NCI-H1092 (cell line): ENCODE measurements at regions not wholly inside any gene's neighbourhood (a gene's known extent, or its start where the extent isn't known, plus 50 kb on each side); places are given as distances from the start of the nearest gene placed in this dataset.
"Not testable (repeated sequence)": the region's sequence is repeated elsewhere in the genome, so short reads cannot be mapped to it uniquely, and the experiment has no call there.

Source experiments
- DNase-seq: peaks from one replicate; lab custom pipeline; 2025; lab: John Stamatoyannopoulos, UW

- no peak for DNase-seq
Observed at GRCh38 chr2:57180042-57180567, 866.5 kb upstream of the VRK2 start.

GRCh38 chr2:57180678-57181077 lies 865.9 kb upstream of the VRK2 start:
- DNase-seq = no peak

- DNase-seq = no peak
Observed at GRCh38 chr2:57181315-57182038, 865.1 kb upstream of the VRK2 start.

- no peak for DNase-seq
Observed at GRCh38 chr2:57182916-57183315, 863.7 kb upstream of the VRK2 start.

DNA sequence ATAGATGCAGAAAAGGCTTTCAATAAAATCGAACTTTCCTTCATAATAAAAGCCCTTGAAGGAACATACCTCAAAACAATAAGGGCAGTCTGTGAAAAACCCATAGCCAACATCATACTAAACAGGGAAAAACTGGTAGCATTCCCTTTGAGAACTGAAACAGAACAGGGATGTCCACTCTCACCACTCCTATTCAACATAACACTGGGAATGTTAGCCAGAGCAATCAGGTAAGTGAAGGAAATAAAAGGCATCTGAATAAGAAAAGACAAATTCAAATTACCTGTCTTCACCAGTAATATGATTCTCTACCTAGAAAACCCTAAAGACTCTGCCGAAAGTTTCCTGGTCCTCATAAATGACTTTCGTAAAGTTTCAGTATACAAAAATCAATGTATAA lies 861.0 kb upstream of the VRK2 start:
- no peak for DNase-seq

GRCh38 chr2:57190007-57190406 lies 856.6 kb upstream of the VRK2 start:
- DNase-seq = no peak

DNA sequence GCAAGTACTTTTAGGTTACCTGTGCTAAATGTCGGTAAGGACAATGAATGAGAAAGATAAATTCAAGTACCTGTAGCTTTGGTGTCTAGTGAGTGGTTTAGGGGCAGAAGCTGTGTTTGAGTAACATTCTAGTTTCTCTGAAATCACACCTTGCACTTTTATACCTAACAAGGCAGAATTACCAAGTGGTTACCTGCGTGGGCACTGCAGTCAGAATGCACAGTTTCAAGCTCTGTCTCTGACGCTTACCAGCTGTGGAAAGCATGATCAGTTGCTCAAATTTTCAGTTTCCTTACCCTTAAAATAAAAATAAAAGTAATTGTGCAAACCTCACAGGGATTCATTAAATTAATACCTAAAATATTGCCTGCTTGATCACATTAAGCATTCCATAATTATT lies 846.9 kb upstream of the VRK2 start:
- DNase-seq = no peak

GRCh38 chr2:57204364-57204763 lies 842.2 kb upstream of the VRK2 start:
- no peak for DNase-seq

DNA sequence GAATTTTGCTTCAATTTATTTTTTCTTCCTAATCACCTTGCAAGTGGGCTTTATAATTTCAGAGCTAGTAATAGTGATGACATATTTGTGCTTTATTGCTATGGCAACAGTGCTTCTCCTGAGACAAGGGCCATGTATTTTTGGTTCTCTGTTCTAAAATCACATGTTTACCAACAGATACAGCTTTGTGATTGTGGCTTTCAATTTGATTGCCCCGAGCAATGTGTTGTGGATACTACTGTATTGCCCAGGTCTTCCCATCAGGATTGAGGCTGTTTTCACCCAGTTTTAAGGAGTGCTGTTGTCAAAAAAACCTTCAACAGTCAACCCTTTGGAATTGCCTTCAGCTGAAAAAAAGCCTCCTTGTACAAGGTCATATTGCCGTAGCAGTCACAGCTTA lies 841.4 kb upstream of the VRK2 start:
- no peak for DNase-seq

DNA sequence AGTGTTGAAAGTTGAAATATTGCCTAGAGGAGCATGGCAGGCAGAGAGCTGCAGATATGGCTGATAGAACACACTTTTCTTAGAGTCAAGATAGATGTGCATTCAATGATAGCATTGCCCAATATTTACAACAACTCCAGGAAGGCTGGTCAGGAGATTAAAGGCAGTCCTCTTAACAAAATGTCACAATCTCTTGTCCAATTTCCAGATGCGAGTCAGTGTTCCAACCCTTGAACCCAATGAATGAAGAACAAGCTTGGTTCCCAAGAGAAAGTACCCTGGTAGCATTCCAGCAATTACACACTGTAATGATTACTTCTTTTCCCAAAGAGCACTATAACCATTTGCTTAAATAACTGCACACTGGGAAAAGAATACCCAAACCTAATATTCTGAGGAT lies 839.4 kb upstream of the VRK2 start:
- DNase-seq = no peak

GRCh38 chr2:57209799-57210198 lies 836.8 kb upstream of the VRK2 start:
- DNase-seq = no peak

- no peak for DNase-seq
Observed at GRCh38 chr2:57210855-57211254, 835.8 kb upstream of the VRK2 start.

DNA sequence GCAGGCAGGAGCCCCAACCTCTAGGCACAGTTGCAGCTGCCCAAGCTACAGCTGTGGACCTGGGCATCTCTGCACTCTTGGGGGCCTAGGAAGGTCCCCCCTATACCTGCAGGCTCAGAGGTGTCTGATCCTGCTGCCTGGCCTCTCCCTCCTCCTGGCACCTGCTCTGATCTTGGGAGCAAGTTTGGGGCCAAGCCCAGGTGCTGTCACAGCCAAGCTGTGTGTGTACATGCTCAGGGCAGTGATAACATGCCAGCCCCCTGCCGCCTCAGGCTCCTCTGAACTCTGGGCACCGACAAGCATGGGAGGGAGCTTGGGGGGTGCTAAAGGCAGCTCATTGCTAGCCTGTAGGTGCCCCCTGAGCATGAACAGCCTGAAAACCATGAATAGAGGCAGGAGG lies 829.6 kb upstream of the VRK2 start:
- no peak for DNase-seq

DNA sequence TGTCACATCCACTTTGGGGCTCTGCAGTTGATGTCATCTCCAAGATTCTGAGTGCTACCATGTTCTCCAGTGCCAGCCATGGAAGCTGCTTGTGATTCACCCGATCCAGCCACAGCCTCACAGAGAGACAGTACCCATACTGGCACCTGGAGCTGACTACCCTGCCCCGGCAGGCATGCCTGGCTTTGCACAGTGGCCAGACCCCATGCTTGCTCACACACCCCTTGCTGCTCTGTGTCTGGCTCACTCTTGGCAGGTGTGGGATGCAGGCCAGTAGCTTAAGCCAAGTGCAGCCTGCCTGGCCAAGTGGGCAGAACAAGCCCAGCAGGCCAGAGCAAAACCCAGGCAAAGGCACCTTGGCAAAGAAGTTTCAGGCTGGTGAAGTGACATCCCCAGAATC lies 828.4 kb upstream of the VRK2 start:
- no peak for DNase-seq

DNA sequence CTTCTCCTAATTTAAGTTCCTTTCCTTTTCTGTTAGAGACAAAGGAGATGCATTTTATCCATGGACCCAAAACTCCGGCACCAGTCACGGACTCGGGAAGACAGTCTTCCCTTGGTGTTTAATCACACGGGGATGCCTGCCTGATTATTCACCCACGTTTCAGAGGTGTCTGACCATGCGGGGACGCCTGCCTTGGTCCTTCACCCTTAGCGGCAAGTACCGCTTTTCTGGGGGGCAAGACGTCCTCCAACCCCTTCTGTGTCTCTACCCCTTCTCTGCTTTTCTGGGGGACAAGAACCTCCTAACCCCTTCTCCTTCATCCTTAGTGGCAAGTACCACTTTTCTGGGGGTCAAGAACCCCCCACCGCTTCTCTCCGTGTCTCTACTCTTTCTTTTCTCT lies 816.9 kb upstream of the VRK2 start:
- DNase-seq = not testable (repeated sequence)

DNA sequence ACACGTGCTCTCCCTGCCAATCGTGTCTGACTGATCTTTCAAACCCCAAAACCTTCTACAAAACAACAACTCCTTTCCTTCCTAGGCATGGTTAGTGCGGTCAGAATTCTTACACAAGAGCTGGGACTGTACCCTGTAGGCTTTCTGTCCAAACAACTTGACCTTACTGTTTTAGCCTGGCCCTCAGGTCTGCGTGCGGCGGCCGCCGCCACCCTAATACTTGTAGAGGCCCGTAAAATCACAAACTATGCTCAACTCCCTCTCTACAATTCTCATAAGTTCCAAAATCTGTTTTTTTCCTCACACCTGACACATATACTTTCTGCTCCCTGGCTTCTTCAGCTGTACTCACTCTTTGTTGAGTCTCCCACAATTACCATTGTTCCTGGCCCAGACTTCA lies 814.3 kb upstream of the VRK2 start:
- not testable (repeated sequence) for DNase-seq

DNA sequence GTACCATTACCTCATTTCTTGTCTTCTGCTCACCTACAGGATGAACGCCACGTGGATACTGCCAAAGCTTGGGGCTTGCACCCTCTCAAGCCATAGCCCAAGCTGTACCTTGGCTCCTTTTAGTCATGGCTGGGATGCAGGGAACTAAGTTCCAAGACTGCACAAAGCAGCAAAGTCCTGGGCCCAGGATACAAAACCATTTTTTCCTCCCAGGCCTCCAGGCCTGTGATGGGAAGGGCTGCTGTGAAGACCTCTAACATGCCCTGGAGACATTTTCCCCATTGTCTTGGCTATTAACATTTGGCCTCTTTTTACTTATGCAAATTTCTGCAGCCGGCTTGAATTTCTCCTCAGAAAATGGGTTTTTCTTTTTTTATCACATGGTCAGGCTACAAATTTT lies 795.1 kb upstream of the VRK2 start:
- not testable (repeated sequence) for DNase-seq

DNA sequence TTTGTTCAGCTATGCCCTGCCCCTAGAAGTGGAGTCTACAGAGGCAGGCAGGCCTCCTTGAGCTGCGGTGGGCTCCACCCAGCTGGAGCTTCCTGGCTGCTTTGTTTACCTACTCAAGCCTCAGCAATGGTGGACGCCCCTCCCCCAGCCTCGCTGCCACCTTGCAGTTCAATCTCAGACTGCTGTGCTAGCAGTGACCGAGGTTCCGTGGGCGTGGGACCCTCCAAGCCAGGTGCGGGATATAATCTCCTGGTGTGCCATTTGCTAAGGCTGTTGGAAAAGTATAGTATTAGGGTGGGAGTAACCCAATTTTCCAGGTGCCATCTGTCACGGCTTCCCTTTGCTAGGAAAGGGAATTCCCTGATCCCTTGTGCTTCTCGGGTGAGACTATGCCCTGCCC lies 770.2 kb upstream of the VRK2 start:
- DNase-seq = not testable (repeated sequence)

DNA sequence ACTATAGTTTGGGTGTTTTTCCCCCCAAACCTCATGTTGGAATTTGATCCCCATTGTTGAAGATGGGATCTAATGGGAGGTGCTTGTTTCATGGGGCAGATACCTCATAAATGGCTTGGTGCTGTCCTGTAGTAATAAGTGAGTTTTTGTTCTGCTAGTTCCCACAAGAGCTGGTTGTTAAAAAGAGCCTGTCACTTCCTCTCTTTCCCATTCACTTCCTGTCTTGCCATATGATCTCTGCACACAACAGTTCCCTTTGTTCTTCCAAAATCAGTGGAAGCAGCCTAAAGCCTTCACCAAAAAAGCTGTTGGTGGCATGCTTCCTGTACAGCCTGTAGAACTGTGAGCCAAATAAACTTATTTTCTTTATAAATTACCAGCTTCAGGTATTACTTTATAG lies 768.2 kb upstream of the VRK2 start:
- DNase-seq = no peak

- DNase-seq = no peak
Observed at GRCh38 chr2:57291209-57291608, 755.4 kb upstream of the VRK2 start.

GRCh38 chr2:57296795-57297517 lies 749.6 kb upstream of the VRK2 start:
- no peak for DNase-seq

- DNase-seq = no peak
Observed at GRCh38 chr2:57313678-57314077, 732.9 kb upstream of the VRK2 start.

GRCh38 chr2:57314682-57315081 lies 731.9 kb upstream of the VRK2 start:
- no peak for DNase-seq

- DNase-seq = no peak
Observed at GRCh38 chr2:57330447-57330846, 716.2 kb upstream of the VRK2 start.
